ENCODE measurements at regions not wholly inside any gene's neighbourhood (a gene's known extent, or its start where the extent isn't known, plus 50 kb on each side); places are given as distances from the start of the nearest gene placed in this dataset.

GRCh38 chr21:28828021-28828420 lies 164.7 kb downstream of the LTN1 start:
- DNase-seq (ENCODE audit: low read depth) = no peak
- no peak overlapping the region for H3K4me3 ChIP-seq (ENCODE audit: low read depth, low read length)
- TF ChIP-seq, protein P1, sequence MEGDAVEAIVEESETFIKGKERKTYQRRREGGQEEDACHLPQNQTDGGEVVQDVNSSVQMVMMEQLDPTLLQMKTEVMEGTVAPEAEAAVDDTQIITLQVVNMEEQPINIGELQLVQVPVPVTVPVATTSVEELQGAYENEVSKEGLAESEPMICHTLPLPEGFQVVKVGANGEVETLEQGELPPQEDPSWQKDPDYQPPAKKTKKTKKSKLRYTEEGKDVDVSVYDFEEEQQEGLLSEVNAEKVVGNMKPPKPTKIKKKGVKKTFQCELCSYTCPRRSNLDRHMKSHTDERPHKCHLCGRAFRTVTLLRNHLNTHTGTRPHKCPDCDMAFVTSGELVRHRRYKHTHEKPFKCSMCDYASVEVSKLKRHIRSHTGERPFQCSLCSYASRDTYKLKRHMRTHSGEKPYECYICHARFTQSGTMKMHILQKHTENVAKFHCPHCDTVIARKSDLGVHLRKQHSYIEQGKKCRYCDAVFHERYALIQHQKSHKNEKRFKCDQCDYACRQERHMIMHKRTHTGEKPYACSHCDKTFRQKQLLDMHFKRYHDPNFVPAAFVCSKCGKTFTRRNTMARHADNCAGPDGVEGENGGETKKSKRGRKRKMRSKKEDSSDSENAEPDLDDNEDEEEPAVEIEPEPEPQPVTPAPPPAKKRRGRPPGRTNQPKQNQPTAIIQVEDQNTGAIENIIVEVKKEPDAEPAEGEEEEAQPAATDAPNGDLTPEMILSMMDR (conservative IDR thresholded peaks at IDR 0.05; ENCODE audit: low read depth, low read length) = no peak

DNA sequence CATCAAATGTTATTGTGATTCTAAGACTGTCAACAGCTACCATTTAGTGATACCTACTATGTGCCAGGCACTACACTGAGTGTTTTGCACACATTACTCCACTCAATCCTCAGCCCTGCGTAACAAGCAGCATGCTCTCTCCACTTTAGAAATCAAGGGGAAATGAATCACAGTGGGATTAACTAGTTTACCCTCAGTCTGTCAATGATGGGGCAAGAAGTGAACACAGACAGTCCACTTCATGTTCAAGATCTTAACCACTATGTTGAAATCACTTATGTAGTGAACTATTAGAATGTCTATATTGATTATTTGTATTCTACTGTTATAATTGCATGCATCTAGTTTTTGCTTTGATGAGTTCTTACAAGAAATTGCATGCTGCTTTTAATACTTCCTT lies 165.3 kb downstream of the LTN1 start:
- DNase-seq (ENCODE audit: low read depth) = no peak
- no peak overlapping the region for H3K4me3 ChIP-seq (ENCODE audit: low read depth, low read length)
- TF ChIP-seq, protein P1 (conservative IDR thresholded peaks at IDR 0.05; ENCODE audit: low read depth, low read length) = no peak

DNA sequence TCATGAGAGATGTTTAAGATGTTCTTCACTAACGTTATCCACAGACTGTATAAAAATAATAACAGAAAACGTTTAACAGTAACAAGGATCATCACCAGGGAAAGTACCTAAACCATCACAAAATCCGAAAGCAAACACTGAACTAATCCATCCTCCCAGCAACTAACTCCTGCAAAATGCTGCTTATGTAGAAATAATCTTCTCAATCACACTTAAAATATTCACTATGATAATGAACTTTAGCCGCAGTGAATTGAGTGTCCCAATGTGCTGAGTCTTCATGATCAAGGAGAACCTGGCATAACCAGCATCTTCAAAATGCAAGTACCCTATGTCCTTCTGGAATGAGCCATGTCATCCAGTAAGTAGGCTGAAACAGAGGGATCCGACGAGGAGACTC lies 166.1 kb downstream of the LTN1 start:
- H3K4me3 ChIP-seq (ENCODE audit: low read depth, low read length) = no peak overlapping the region
- TF ChIP-seq, protein P1 (conservative IDR thresholded peaks at IDR 0.05; ENCODE audit: low read depth, low read length) = no peak
- no peak for DNase-seq (ENCODE audit: low read depth)

DNA sequence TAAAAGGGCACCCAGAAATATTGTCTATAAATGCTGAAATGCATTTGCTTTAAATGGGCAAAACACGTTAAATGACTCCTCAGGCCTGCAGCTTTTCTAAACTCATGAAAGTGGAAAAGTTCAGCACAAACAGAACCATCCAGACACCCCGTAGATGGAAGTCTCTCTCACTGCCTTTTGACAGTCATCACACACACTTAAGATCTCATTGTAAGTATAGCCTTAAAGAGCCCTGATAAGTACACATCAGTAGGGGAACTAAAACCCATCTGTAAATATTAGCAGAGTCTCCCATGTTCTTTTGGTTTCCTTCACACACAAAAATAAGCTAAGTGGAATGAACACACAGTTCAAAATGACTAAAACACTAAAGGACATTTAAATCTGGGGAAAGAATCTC lies 166.7 kb downstream of the LTN1 start:
- no peak for DNase-seq (ENCODE audit: low read depth)
- no peak overlapping the region for H3K4me3 ChIP-seq (ENCODE audit: low read depth, low read length)
- TF ChIP-seq, protein P1 (conservative IDR thresholded peaks at IDR 0.05; ENCODE audit: low read depth, low read length) = no peak

DNA sequence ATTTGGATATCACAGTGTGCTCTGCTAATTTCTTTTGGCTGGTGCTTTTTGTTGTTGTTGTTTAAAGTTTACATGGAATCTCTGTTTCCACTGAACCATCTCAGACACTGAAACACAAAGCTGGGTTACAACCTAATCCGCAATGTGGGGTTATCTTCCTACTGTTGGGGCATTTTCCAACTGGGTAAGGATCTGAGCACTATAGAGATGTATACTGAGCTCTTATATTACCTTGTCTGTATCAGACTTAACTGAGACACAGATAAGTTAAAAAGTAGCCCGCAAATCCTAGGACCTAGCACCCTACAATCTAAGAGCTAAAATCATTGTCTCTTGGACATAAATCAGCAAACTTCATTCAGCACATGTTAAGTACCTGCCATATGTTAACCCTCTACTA lies 169.2 kb downstream of the LTN1 start:
- H3K4me3 ChIP-seq (ENCODE audit: low read depth, low read length) = no peak overlapping the region
- DNase-seq (ENCODE audit: low read depth) = no peak
- TF ChIP-seq, protein P1 (conservative IDR thresholded peaks at IDR 0.05; ENCODE audit: low read depth, low read length) = no peak

DNA sequence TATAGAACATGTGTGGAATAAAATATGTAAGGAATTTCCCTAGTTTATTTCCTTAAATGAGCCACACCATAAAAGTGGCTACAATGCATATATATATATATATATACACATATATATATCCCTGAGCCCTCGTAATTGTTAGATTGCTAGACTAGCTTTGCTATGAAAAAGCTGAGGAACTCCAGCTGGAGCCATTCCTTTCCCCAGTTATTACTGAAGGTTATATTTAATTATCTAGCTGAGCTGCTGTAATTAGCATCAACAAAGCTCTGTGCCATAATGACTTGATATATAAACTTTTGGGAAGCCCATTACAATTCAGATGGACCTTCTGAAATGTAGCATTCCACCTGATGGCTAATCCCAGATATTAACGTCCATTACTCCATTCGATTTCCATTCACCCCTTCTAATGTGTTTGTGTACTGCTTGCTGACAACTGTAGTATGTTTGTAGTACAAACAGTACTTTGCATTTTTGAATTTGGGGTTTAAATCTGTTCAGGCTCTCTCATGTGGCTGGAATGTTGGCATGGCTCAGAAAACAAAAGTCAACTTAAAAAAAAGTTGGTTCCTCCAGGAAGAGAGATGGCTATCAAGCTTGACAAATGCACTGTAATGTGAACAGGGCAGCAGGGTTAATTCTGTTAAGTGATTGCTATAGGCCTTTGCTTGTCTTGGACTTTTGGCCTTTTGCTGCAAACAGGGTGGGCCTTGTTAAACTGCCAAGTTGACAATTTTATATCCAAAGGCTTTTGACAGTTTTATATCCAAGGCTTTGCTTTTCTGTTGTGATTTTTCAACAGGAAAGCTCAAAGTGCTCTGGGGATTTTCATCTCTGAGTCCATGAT lies 170.0 kb downstream of the LTN1 start:
- no peak overlapping the region for H3K4me3 ChIP-seq (ENCODE audit: low read depth, low read length)
- TF ChIP-seq, protein P1 (conservative IDR thresholded peaks at IDR 0.05; ENCODE audit: low read depth, low read length) = no peak
- DNase-seq (ENCODE audit: low read depth) = peak; percentile 20

DNA sequence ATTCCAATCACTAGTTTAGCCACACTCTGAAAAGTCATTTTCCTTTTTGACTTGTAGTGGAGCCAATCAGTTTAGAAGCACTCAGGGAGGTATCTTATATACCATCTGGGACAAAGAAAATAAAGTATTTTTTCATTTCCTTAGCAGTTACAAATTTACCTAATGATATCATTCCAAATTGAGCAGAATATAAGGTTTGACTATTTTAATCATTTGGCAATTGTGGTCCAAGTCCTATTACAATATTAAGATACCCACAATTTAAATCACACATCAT lies 170.6 kb downstream of the LTN1 start:
- no peak for DNase-seq (ENCODE audit: low read depth)
- H3K4me3 ChIP-seq (ENCODE audit: low read depth, low read length) = no peak overlapping the region
- TF ChIP-seq, protein P1 (conservative IDR thresholded peaks at IDR 0.05; ENCODE audit: low read depth, low read length) = no peak

Measured in choroid plexus epithelial cell (primary cell).